HEK293 (cell line): ENCODE measurements at regions not wholly inside any gene's neighbourhood (a gene's known extent, or its start where the extent isn't known, plus 50 kb on each side); places are given as distances from the start of the nearest gene placed in this dataset.

ENCODE experiments used
- CTCF ChIA-PET: fragments of 350-600 bp; formaldehyde crosslinking; extraction: SDS; loops from one replicate; lab custom pipeline; 2021; ENCODE audit warnings: antibody characterized with exemption; lab: Yijun Ruan, JAX
- POLR2A ChIA-PET: fragments of 300-600 bp; formaldehyde crosslinking; extraction: SDS; loops from one replicate; lab custom pipeline; 2020; ENCODE audit warnings: antibody characterized with exemption, inconsistent platforms; lab: Yijun Ruan, JAX
- H3K27ac ChIP-seq: fragments of 200-500 bp; sonication (Bioruptor generic); 2 replicates; pipeline ENCODE4 v1.5.1; 2014; ENCODE audit warnings: low read depth, low read length, control low read depth, inconsistent platforms; ENCODE audit errors: extremely low read depth
- H3K36me3 ChIP-seq, 2 experiments: fragments of 200-500 bp in 1 of 2; sonication (Bioruptor generic) in 1 of 2; 1 replicate in 1 of 2; 2 replicates in 1 of 2; pipeline ENCODE4 v1.5.1; 2014 to 2017; ENCODE audit warnings: inconsistent platforms in 2 of 2, low read length in 2 of 2; ENCODE audit not compliant: control insufficient read depth in 2 of 2, insufficient read depth in 1 of 2
- H3K4me1 ChIP-seq: fragments of 200-500 bp; sonication (Bioruptor generic); 2 replicates; pipeline ENCODE4 v1.5.1; 2014; ENCODE audit warnings: mild to moderate bottlenecking, low read length, inconsistent platforms; ENCODE audit not compliant: control insufficient read depth, insufficient read depth
- H3K4me3 ChIP-seq: 2 replicates; pipeline ENCODE4 v1.5.1; 2011; ENCODE audit warnings: low read depth, mild to moderate bottlenecking, control low read depth, low read length, moderate library complexity
- H3K9me3 ChIP-seq: fragments of 200-500 bp; sonication (Bioruptor generic); 2 replicates; pipeline ENCODE4 v1.5.1; 2014; ENCODE audit warnings: low read depth, low read length, inconsistent platforms; ENCODE audit not compliant: control insufficient read depth, insufficient read depth
- GFI1B ChIP-seq: fragments of 450-650 bp; formaldehyde crosslinking; IDR thresholded peaks from 2 replicates; pipeline ENCODE4 v1.5.1; 2016; ENCODE audit warnings: missing biosample characterization, missing genetic modification characterization
- HOXA7 ChIP-seq: sonication (generic); formaldehyde crosslinking; IDR thresholded peaks from 2 replicates; pipeline ENCODE4 v1.8.1; 2022; ENCODE audit warnings: missing genetic modification reagents, borderline replicate concordance
- KLF1 ChIP-seq: fragments of 450-650 bp; formaldehyde crosslinking; IDR thresholded peaks from 2 replicates; pipeline ENCODE4 v1.5.1; 2016; ENCODE audit warnings: missing biosample characterization, missing genetic modification characterization
- KLF8 ChIP-seq: fragments of 450-650 bp; formaldehyde crosslinking; IDR thresholded peaks from 2 replicates; pipeline ENCODE4 v1.5.1; 2016; ENCODE audit warnings: missing biosample characterization, missing genetic modification characterization
- PRDM4 ChIP-seq: fragments of 450-650 bp; formaldehyde crosslinking; IDR thresholded peaks from 2 replicates; pipeline ENCODE4 v1.5.1; 2017; ENCODE audit warnings: missing biosample characterization, missing genetic modification characterization
- PRDM6 ChIP-seq: fragments of 450-650 bp; formaldehyde crosslinking; IDR thresholded peaks from 2 replicates; pipeline ENCODE4 v1.5.1; 2017; ENCODE audit warnings: missing biosample characterization, missing genetic modification characterization
- SALL2 ChIP-seq: fragments of 450-650 bp; formaldehyde crosslinking; IDR thresholded peaks from 2 replicates; pipeline ENCODE4 v1.5.0; 2017; ENCODE audit warnings: missing biosample characterization, mild to moderate bottlenecking, missing genetic modification characterization, borderline replicate concordance
- TCF7L2 ChIP-seq: IDR thresholded peaks from 2 replicates; pipeline ENCODE4 v1.6.1; 2011; ENCODE audit warnings: low read depth, mild to moderate bottlenecking, inconsistent platforms, low read length, moderate library complexity, borderline replicate concordance
- TRIM28 ChIP-seq: IDR thresholded peaks from 2 replicates; pipeline ENCODE4 v1.6.1; 2011; ENCODE audit warnings: low read length, control low read depth, borderline replicate concordance
- ZBTB17 ChIP-seq: fragments of 450-650 bp; formaldehyde crosslinking; IDR thresholded peaks from 2 replicates; pipeline ENCODE4 v1.5.1; 2016; ENCODE audit warnings: missing biosample characterization, missing genetic modification characterization
- ZBTB6 ChIP-seq: fragments of 450-650 bp; formaldehyde crosslinking; IDR thresholded peaks from 2 replicates; pipeline ENCODE4 v1.5.1; 2017; ENCODE audit warnings: missing biosample characterization, missing genetic modification characterization
- ZFP41 ChIP-seq: fragments of 450-650 bp; formaldehyde crosslinking; IDR thresholded peaks from 2 replicates; pipeline ENCODE4 v1.5.1; 2016; ENCODE audit warnings: missing biosample characterization, missing genetic modification characterization, borderline replicate concordance
- ZNF157 ChIP-seq: fragments of 450-650 bp; formaldehyde crosslinking; IDR thresholded peaks from 2 replicates; pipeline ENCODE4 v1.5.1; 2016; ENCODE audit warnings: missing biosample characterization, missing genetic modification characterization
- ZNF274 ChIP-seq, 2 experiments: fragments of 200-500 bp in 1 of 2; fragments of 450-650 bp in 1 of 2; sonication (Bioruptor generic) in 1 of 2; formaldehyde crosslinking in 1 of 2; IDR thresholded peaks; 2 replicates each; pipeline versions ENCODE4 v1.5.1 to v1.6.1; 2014 to 2016; ENCODE audit warnings: borderline replicate concordance in 1 of 2, inconsistent platforms in 1 of 2, low read length in 1 of 2, missing biosample characterization in 1 of 2, missing genetic modification characterization in 1 of 2
- ZNF311 ChIP-seq: fragments of 450-650 bp; formaldehyde crosslinking; IDR thresholded peaks from 2 replicates; pipeline ENCODE4 v1.5.1; 2017; ENCODE audit warnings: missing biosample characterization, missing genetic modification characterization, borderline replicate concordance
- ZNF341 ChIP-seq: fragments of 450-650 bp; formaldehyde crosslinking; IDR thresholded peaks from 2 replicates; pipeline ENCODE4; 2016; ENCODE audit warnings: low read depth, missing biosample characterization, missing genetic modification characterization
- ZNF398 ChIP-seq: fragments of 450-650 bp; formaldehyde crosslinking; IDR thresholded peaks from 2 replicates; pipeline ENCODE4 v1.5.1; 2017; ENCODE audit warnings: missing biosample characterization, missing genetic modification characterization
- ZNF404 ChIP-seq: fragments of 450-650 bp; formaldehyde crosslinking; IDR thresholded peaks from 2 replicates; pipeline ENCODE4 v1.5.1; 2017; ENCODE audit warnings: missing biosample characterization, missing genetic modification characterization
- ZNF426 ChIP-seq: fragments of 450-650 bp; formaldehyde crosslinking; IDR thresholded peaks from 2 replicates; pipeline ENCODE4 v1.5.1; 2017; ENCODE audit warnings: missing biosample characterization, missing genetic modification characterization, mild to moderate bottlenecking, inconsistent platforms, moderate library complexity
- ZNF473 ChIP-seq: fragments of 450-650 bp; formaldehyde crosslinking; IDR thresholded peaks from 2 replicates; pipeline ENCODE4 v1.5.1; 2017; ENCODE audit warnings: missing biosample characterization, missing genetic modification characterization
- ZNF513 ChIP-seq: fragments of 450-650 bp; IDR thresholded peaks from 2 replicates; pipeline ENCODE4 v1.5.1; 2018; ENCODE audit warnings: missing biosample characterization, missing genetic modification characterization
- ZNF529 ChIP-seq: fragments of 450-650 bp; formaldehyde crosslinking; IDR thresholded peaks from 2 replicates; pipeline ENCODE4 v1.5.1; 2017; ENCODE audit warnings: missing genetic modification characterization, missing biosample characterization; ENCODE audit not compliant: insufficient replicate concordance
- ZNF580 ChIP-seq: fragments of 450-650 bp; formaldehyde crosslinking; IDR thresholded peaks from 2 replicates; pipeline ENCODE4 v1.5.1; 2016; ENCODE audit warnings: missing biosample characterization, missing genetic modification characterization
- ZNF596 ChIP-seq: fragments of 450-650 bp; IDR thresholded peaks from 2 replicates; pipeline ENCODE4 v1.5.0; 2018; ENCODE audit warnings: missing biosample characterization, mild to moderate bottlenecking, missing genetic modification characterization, moderate library complexity
- ZNF654 ChIP-seq: fragments of 450-650 bp; formaldehyde crosslinking; IDR thresholded peaks from 2 replicates; pipeline ENCODE4 v1.5.1; 2016; ENCODE audit warnings: low read depth, missing biosample characterization, missing genetic modification characterization

- ChIA-PET POLR2A (no interaction called here), CTCF (no interaction called here)
- H3K4me1 ChIP-seq: no peaks in the 10 kb centered on the region
- no peak overlapping the region for H3K4me3 ChIP-seq
- H3K27ac ChIP-seq: no peak overlapping the region
- no peaks in the 10 kb centered on the region for H3K9me3 ChIP-seq
- TF ChIP-seq HOXA7 (CRISPR knock-in tag) (no peak), ZNF341 (tag by site-specific recombination) (no peak), PRDM4 (no peak), ZNF311 (tag by site-specific recombination) (no peak), KLF8 (tag by site-specific recombination) (no peak), ZNF654 (no peak), TCF7L2 (no peak), KLF1 (no peak), ZNF274 (IDR thresholded peaks at IDR 0.05; ENCODE audit: low read length) (no peak), ZNF274 (tag by site-specific recombination; IDR thresholded peaks at IDR 0.05; ENCODE audit: borderline replicate concordance) (no peak), ZNF404 (no peak), ZNF473 (tag by site-specific recombination) (no peak), ZNF398 (tag by site-specific recombination) (no peak), ZNF529 (tag by site-specific recombination) (no peak), ZNF513 (tag by site-specific recombination) (no peak), ZFP41 (tag by site-specific recombination) (no peak), PRDM6 (tag by site-specific recombination) (no peak), ZBTB6 (tag by site-specific recombination) (no peak)
- no peaks in the 10 kb centered on the region for H3K36me3 ChIP-seq
These were observed 76.8 kb downstream of the KCTD12 start for GRCh38 chr13:76809389-76809788.

- CTCF ChIA-PET: no interaction called here
- Histone ChIP-seq H3K36me3 (no peaks in the 10 kb centered on the region), H3K27ac (no peak overlapping the region), H3K4me3 (no peak overlapping the region), H3K4me1 (no peaks in the 10 kb centered on the region), H3K9me3 (no peaks in the 10 kb centered on the region)
- POLR2A ChIA-PET: no interaction called here
- no peak for TF ChIP-seq GFI1B (tag by site-specific recombination)
- no peak for TF ChIP-seq ZNF426 (tag by site-specific recombination)
- TF ChIP-seq ZNF580 (tag by site-specific recombination): no peak
- TF ChIP-seq ZNF596 (tag by site-specific recombination): no peak
- no peak for TF ChIP-seq ZBTB17 (tag by site-specific recombination)
- TF ChIP-seq TRIM28: no peak
- no peak for TF ChIP-seq ZNF274 (IDR thresholded peaks at IDR 0.05; ENCODE audit: low read length)
- no peak for TF ChIP-seq ZNF274 (tag by site-specific recombination; IDR thresholded peaks at IDR 0.05; ENCODE audit: borderline replicate concordance)
- TF ChIP-seq ZNF157 (tag by site-specific recombination): no peak
- TF ChIP-seq SALL2 (tag by site-specific recombination): no peak
- TF ChIP-seq ZNF398 (tag by site-specific recombination): no peak
These were observed 77.3 kb downstream of the KCTD12 start for GRCh38 chr13:76808927-76809326.
